HG02970 (cell line): ENCODE measurements at regions not wholly inside any gene's neighbourhood (a gene's known extent, or its start where the extent isn't known, plus 50 kb on each side); places are given as distances from the start of the nearest gene placed in this dataset.
"Not testable (repeated sequence)": the region's sequence is repeated elsewhere in the genome, so short reads cannot be mapped to it uniquely, and the experiment has no call there.

Experiments
- ATAC-seq: cut with Tn5 transposase; IDR thresholded peaks from one replicate; pipeline ENCODE4 v1.9.1; 2021; ENCODE audit warnings: mild to moderate bottlenecking, moderate library complexity, moderate number of reproducible peaks; ENCODE audit not compliant: unreplicated experiment, low FRiP score

DNA sequence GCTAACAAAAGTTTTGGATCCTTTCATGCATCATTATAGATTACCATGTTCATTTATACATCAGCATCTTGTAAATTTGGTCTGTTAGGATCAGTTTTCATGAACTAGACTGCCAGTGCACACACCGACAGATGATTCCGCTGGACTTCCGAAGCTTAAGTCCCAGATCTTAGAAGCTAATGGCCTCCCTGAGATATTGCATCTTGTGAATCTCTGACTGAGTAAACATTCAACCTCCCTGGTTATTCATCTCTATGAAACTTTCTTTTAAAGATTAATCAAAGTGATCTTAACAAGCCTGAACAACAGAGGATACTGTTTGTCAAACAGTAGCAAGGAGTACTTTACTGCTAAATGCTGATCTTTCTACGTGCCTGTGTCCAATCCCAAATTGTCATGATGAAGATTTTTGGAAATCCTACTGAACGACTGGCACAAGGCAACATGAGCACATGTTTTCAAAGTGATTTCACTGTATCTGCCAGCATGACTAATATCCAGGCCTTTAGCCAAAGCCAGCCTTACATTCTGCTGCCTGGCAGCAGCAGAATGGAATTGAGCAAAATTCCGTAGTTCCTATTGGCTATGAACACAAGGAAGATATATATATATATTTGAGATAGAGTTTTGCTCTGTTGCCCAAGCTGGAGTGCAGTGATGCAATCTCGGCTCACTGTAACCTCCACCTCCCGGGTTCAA lies 91.3 kb upstream of the ANK3 start:
- ATAC-seq, result no peak

DNA sequence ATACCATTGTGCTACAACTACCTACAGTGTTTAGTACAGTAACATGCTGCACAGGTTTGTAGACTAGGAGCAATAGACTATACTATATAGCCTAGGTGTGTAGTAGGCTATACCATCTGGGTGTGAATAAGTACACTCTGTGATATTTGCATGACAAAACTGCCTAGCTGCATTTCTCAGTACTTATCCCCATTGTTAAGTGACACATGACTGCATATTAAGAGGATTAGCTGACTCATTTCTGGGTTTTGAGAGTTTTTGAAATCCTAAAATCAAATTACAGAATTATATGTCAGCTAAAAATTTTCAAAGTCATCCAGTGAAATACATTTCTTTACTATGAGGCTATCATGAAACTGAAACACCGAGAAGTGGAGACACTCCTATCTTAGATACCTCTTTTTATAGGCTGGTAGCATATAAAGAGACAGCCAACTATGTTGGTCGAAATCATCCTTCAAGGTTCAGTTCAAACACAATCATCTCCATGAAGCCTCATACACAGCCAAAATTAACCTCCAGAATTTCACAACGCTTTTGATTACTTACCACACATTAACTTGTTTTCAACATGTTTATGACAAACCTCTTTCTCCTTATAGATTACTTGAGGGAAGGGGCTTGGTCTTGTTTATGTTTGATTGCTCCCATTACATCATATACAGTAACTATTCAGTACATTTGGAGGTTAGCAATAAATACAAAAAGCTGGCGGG lies 89.8 kb upstream of the ANK3 start:
- no peak for ATAC-seq

DNA sequence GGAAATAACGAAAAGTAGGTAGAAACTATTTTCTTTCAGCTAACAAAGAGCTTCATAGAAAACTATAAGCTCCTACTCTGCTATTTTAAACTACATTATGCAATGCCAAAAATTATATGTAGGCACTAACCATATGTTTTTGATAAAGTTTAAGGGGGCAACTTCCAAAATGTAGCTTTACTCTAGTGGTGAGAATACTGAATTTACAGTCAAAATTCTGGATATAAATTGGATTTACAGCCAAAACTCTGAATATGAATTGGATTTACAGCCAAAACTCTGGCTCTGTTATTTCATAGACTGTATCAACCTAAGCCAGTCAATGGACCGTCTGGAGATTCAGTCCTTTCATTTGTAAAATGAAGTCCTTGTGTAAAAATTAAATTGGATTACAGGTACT lies 86.8 kb upstream of the ANK3 start:
- ATAC-seq, result no peak

DNA sequence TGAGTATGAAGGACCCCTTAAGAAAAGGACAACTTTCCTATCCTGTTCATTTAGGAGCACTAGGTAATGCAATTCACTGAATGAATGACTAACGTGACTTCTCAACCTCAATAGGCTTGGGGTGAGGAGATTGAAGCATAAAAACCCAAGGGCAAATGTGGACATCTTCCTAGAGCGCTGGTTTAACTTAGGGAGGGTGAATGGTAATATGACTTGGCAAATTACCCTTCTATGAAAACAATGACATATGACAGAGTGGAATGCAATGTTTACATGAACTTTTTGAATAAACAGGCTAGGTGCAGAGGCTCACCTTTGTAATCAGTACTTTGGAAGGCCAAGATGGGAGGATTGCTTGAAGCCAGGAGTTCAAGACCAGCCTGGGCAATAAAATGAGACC lies 83.9 kb upstream of the ANK3 start:
- no peak for ATAC-seq

DNA sequence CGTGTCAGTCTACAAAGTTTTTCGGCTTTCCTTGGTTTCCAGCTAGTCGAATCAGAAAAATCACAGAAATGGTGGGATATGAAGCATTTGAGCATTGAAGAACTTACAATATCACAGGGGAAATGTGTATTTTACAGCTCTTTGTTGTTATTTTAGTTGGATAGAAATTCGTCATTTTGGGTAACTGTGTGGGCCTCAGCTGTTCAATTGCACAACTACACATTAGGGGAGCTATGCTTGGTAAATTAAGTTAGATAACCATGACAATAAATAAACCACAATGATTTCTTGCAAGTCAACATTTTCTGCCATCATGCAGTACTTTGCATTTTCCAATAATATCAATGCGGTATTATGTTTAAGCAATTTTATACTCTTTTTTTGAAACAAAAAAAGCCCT lies 80.4 kb upstream of the ANK3 start:
- no peak for ATAC-seq

DNA sequence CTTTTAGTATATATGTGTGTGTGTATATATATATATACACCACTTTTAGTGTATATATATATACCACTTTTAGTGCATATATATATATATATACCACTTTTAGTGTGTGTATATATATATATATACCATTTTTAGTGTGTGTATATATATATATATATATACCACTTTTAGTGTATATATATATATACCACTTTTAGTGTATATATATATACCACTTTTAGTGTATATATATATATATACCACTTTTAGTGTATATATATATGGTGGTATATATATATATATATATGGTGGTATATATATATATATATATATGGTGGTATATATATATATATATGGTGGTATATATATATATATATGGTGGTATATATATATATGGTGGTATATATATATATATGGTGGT lies 79.5 kb upstream of the ANK3 start:
- not testable (repeated sequence) for ATAC-seq

DNA sequence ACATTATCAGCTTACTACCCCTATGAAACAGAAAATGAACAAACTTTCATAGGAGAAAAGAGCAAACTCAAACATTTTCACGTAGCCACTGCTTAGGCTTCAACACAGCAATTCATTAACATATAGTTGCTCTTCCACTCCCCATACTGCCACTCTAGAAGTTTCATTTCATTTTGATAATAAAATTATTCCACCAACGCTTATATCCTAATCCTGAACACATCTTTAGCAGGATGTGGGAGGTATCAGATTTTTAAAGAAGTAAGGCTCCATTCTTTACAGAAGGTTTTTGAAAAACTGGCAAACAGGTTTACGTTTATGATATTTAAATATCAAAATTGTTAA lies 77.5 kb upstream of the ANK3 start:
- no peak for ATAC-seq

DNA sequence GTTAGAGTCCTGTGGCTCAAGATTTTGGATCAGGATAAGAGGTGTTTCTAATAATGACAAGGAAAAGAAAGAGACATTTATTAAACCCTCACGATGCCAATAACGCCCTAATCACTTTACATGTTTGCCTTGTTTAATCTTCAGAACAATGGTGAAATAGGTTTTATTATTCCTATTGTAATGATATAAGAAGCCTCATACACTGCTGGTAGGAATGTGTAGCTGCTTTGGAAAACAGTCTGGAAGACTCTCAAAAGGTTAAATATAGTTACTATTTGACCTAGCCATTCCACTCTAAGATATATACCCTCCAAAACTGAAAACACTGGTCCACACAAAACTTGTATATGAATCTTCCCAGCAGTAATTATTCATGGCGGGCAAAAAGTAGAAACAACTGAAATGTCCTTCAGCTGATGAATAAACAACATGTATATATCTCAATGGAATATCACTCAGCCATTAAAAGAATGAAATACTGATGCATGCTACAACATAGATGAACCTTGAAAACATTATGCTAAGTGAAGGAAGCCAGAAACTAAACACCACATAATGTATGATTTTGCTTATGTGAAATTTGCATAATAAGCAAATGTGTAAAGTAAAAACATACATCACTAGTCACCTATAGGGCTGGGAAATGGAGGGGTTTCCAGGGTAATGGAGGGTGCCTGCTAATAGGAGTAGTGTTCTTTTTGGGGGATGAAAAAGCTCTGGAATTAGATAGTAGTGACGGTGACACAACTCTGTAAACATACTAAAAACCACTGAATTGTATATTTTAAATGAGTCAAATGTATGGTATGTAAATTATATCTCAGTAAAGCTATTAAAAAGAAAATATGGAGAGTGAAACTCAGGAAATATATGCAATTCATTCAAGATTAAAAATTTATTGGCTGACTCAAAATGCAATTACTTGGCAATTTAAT lies 76.9 kb upstream of the ANK3 start:
- no peak for ATAC-seq

DNA sequence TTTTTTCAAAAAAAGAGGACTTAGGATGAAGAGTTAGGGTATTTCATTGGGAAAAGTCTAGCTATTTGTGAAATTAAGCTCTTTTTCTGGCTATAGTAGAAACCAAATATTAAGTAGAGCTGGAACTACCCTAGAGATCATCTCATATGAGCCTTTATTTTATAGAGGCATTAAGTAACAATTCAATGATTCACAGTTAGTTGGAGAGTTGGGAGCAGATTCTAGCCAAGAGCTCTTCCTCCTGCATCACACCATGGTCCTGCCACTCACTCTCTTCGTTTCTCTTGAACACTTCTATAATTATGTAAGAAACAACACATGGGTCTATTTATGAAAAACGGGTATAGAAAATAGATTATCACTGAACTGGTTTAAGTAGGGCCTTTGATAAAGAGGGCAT lies 76.1 kb upstream of the ANK3 start:
- no peak for ATAC-seq

DNA sequence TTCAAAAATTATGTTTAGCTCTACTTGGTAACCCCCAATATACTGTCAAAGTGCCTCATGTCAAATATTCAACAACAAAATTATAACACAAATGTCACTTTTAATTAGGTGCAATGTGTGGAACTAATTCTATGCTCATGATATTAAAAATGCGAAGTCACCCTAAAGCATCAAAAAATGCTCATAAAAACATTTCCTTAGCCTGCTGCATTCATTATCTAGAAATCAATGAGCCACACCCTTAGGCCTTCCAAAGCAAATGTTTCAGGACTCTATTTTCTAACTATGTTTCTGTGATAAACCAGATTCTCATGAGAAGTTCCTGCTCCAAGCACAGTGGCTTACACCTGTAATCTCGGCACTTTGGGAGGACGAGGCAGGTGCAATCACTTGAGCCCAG lies 75.0 kb upstream of the ANK3 start:
- no peak for ATAC-seq

DNA sequence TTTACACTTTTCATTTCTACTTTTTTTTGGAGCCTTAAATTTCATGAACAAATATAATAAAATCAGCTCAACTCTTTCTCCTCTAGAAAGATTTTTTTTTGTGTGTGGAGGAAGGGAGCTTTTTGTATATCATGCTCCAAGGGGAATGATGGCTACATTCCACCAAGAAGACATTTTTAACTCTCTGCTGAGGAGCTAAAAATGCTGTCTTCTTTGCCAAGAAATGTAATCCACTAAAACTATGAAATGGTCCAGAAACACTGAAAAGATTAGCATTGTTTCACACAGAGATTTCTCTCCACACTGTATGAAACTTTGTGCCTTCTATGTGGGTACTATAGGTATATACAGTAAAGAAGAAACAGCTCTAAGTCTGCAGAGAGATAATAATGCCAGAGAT lies 74.1 kb upstream of the ANK3 start:
- ATAC-seq, result no peak

DNA sequence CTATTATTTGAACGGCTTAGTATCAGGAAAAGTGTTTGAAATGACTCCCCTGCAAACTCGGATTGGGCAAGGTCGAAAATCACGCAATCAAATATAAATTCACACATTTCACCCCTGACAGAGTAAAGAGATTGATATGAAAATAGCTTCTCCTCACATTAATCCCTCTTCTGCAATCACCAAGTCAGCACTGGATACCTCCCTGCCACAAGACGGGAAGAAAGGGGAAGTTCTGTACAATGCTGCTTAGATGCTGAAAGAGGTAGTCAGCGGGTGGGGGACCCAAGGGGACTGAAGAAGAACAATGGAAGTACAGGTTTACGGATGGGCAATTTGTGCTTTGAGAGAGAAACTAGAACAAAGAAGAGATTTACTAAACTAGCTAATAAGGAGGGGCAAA lies 72.0 kb upstream of the ANK3 start:
- no peak for ATAC-seq

DNA sequence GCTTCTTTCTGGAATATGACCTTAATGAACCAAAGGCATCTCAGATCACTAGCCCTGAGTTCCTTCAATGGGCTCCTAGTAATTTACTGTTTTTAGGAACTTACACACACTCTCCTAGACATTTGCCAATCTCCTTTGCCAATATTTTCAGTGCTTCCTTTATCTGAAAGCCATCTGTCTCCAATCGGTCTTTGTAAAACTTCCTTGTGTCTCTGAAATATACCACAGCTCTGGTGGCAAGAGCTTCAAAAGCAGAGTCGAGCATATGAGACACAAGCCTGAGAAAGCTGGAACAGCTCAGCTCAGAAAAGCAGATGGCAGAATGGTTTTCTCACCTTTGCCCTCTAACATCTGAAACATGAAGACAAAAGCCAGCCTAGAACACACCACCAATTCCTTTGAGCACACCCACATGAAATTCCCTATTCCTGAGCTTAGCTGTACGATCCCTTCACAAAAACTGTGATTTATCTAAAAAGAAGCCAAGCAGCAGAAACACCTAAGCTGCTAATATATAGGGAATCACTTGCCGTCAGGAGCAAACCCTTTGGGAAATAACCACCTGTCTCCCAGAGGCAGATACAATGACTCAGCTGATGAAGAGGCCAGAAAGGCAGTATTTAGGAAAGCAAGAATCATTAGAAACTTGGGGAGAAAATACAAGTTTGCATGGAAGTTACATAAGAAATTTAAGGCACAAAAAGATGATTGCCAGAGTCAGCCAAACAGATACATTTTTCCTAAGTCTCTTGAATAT lies 70.2 kb upstream of the ANK3 start:
- no peak for ATAC-seq

DNA sequence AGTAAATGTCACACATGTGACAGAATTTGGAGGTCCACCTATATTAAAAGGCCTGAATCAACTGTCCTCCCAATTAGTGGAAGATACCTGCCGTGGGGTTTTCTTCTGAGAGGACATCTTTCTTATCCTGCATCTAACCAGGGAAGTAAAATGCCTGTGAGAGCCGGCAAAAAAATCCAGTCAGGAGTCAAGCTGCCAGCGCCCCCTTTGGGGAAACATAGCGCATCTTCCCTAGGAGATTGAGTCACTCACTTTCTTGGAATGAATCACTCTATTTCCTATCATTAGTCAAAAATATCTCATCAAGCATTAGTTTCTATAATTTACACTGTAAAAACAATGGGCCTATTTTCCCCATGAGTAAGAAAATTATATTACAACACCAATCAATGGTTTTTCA lies 66.4 kb upstream of the ANK3 start:
- no peak for ATAC-seq

DNA sequence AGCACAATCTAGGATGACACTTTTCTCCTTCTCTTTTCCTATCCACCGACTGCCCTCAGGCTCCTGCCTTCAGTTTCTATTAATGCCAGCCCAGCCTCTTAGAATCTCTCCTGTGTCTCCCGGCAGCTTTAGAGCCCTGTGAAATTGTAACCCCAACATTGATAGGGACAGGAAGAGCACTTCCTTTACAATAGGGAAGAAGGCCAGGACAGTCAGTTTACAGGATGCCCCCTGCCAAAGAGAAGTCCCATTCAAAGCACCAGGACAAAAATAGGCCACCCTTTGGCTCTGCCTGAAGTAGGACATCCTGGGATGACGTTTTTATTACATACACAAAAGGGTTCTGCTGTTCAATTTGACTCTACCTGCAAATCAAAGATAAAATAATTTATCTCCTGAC lies 64.7 kb upstream of the ANK3 start:
- ATAC-seq, result no peak

DNA sequence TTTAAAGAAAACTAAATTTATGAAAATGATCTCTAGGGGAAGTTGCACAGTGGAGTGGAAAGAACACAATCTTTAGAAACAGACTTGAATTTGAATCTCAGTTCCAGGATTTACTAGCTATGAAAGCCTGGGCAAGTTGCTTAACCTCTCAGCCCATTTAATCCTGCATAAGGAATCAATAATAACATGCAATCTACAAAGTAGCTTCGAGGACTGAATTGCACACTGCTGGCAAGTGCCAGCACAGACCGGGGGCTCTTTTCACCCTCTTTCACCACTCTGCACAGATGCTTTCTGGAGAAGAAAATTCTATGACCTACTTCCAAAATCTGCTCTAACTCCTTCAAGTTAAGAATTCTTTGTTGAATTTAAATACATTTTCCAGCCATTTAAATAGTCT lies 63.4 kb upstream of the ANK3 start:
- ATAC-seq, result no peak

DNA sequence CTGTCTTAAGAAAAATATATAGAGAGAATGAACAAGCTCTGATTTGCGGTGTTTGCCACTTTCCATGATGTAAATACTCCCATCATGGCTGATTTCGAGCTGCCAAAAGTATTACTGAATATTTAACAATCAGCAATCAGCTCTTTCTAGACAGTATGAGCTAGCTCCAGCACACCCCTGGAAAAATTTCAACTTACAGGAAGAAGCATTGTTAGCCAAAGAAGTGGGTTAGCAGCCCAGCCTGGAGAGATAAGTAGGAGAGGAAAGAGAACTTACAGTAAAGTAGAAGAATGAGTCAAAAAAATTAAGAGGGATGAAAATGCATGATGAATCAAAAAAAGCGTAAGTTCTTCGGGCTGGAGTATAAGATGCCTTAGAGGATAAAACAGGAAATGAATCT lies 60.6 kb upstream of the ANK3 start:
- no peak for ATAC-seq

DNA sequence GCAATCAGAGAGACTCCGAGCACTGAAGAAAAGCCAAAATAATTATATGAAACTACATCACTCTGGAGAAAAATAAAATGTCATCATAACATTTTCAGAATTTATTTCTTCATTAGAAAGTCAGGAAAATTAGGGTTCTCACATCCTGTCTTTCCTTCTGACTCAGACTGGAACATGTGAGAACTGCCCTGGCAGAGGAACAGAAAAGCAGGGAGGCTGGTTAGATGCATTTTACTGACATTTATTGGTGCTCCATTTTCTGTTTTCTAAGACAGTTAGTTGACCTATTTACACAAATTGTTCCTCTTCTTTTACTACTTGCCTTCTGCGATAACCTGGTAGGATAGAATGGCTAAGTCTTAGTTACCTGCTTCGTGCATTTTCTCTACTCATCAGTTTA lies 58.6 kb upstream of the ANK3 start:
- ATAC-seq, result no peak

DNA sequence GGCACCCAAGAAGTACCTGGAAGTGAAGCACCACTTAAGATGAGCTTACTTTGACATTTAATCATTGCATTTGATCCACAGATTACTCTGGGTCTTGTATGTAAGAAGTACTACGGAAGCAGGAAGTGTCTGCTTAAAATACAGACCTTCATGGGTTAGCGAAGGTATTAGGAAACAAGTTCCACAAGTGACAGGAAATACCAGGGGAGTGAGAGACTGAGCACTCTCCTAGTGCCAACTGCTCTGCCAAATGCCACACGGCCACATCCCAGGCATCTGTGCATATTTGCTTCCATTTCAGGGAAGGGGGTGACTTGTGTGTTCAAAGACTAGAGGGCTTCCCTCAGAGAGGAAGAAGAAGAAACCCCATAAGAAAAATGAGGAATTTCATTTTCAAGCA lies 57.2 kb upstream of the ANK3 start:
- no peak for ATAC-seq

DNA sequence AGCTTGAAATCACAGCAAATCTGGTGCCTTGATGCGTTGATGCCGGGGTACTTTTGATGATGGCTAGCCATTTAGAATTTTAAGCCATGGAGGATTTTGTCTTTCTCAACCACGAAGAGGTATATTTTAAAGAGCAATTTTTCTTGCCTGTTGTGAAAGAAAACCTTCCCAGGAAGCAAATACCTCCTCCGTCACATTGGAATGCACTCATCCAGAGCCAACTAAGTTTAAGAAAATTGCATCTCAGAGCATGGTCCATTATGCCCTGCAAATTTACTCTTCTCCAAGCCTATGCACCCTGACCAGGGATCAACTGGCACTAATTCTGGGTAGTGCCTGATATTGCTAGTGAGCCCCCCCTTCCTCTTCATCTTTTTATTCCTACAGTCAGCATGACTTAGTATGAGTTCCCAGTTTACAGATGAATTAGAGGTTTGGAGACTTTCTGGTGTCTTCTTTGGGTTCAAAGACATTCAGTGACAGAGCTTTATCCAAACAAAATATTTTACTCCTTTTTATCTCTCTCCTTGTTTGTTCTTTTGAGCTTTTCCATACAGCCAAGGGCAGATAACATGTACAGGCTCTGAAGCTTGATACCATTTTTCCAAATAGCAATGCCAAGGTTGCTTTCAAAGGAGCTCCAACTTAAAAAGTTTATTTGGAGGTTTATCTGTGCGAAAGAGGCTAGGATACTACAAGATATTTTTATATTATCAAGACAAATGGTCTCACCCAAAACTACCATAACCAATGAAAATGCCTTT lies 56.6 kb upstream of the ANK3 start:
- ATAC-seq, result no peak
